Neural progenitor cell (in vitro differentiated cells): ENCODE measurements at regions not wholly inside any gene's neighbourhood (a gene's known extent, or its start where the extent isn't known, plus 50 kb on each side); places are given as distances from the start of the nearest gene placed in this dataset.

Experiments used
- DNase-seq: peaks from one replicate; pipeline ENCODE4 v3.0.0-alpha.2; 2016; ENCODE audit warnings: low spot score
- H2AFZ ChIP-seq: fragments of 200-600 bp; sonication (generic); replicated peaks from 2 replicates; pipeline ENCODE4 v1.6.1; 2016; ENCODE audit warnings: antibody characterized with exemption
- H3F3A ChIP-seq: fragments of 200-600 bp; sonication (generic); 2 replicates; pipeline ENCODE4 v1.6.1; 2016; ENCODE audit warnings: antibody characterized with exemption, low read depth
- H3K27ac ChIP-seq: fragments of 200-600 bp; sonication (generic); 2 replicates; pipeline ENCODE4 v1.5.1; 2016; ENCODE audit warnings: mild to moderate bottlenecking
- H3K27me3 ChIP-seq: fragments of 200-600 bp; sonication (generic); 2 replicates; pipeline ENCODE4 v1.6.1; 2016; ENCODE audit warnings: mild to moderate bottlenecking, moderate library complexity
- H3K36me3 ChIP-seq: fragments of 200-600 bp; sonication (generic); 2 replicates; pipeline ENCODE4 v1.5.1; 2016
- H3K4me1 ChIP-seq: fragments of 200-600 bp; sonication (generic); 2 replicates; pipeline ENCODE4 v1.6.1; 2016; ENCODE audit warnings: mixed run types
- H3K4me2 ChIP-seq: fragments of 200-600 bp; sonication (generic); 2 replicates; pipeline ENCODE4 v1.6.1; 2016
- H3K4me3 ChIP-seq: fragments of 200-600 bp; sonication (generic); 2 replicates; pipeline ENCODE4 v1.5.1; 2016
- H3K79me2 ChIP-seq: fragments of 200-600 bp; sonication (generic); 2 replicates; pipeline ENCODE4 v1.6.1; 2016; ENCODE audit warnings: low read depth
- H3K9ac ChIP-seq: fragments of 200-600 bp; sonication (generic); 2 replicates; pipeline ENCODE4 v1.6.1; 2016
- H3K9me3 ChIP-seq: fragments of 200-600 bp; sonication (generic); 2 replicates; pipeline ENCODE4 v1.5.1; 2016; ENCODE audit warnings: low read depth
- H4K20me1 ChIP-seq: fragments of 200-600 bp; sonication (generic); 2 replicates; pipeline ENCODE4 v1.6.1; 2016; ENCODE audit warnings: low read depth
- H3K27ac Mint-ChIP-seq: 3 replicates; pipeline ENCODE4 v1.8.0; 2021; ENCODE audit warnings: mixed read lengths
- H3K27me3 Mint-ChIP-seq: 2 replicates; pipeline ENCODE4 v1.8.0; 2022; ENCODE audit warnings: low read depth, mild to moderate bottlenecking, inconsistent platforms, moderate library complexity, mixed read lengths; ENCODE audit not compliant: insufficient read depth
- H3K36me3 Mint-ChIP-seq: 3 replicates; pipeline ENCODE4 v1.8.0; 2021; ENCODE audit warnings: mixed read lengths
- H3K4me1 Mint-ChIP-seq: 3 replicates; pipeline ENCODE4 v1.8.0; 2021; ENCODE audit warnings: mixed read lengths
- H3K4me3 Mint-ChIP-seq: 3 replicates; pipeline ENCODE4 v1.8.0; 2021; ENCODE audit warnings: mild to moderate bottlenecking, moderate library complexity, mixed read lengths
- H3K9me3 Mint-ChIP-seq: 3 replicates; pipeline ENCODE4 v1.8.0; 2020; ENCODE audit warnings: mixed read lengths
- CTCF ChIP-seq: fragments of 200-600 bp; sonication (generic); IDR thresholded peaks from 2 replicates; pipeline ENCODE4 v1.5.1; 2017; ENCODE audit warnings: antibody characterized with exemption, mild to moderate bottlenecking
- EZH2 ChIP-seq: fragments of 200-600 bp; sonication (generic); IDR thresholded peaks from 2 replicates; pipeline ENCODE4 v1.6.1; 2017; ENCODE audit warnings: antibody characterized with exemption, mild to moderate bottlenecking, moderate library complexity
- EZH2phosphoT487 ChIP-seq: fragments of 200-600 bp; sonication (generic); IDR thresholded peaks from 2 replicates; pipeline ENCODE4 v1.6.1; 2017; ENCODE audit warnings: antibody characterized with exemption

GRCh38 chr1:173426057-173426456 lies 51.1 kb upstream of the PRDX6 start:
- no peaks in the 10 kb centered on the region for H3K27me3 Mint-ChIP-seq
- H4K20me1 ChIP-seq, result no peaks in the 10 kb centered on the region
- H3K4me1 Mint-ChIP-seq, result peaks cover 19% of the 10 kb centered on the region
- no peak overlapping the region for H3K4me2 ChIP-seq
- no peak for DNase-seq
- no peaks in the 10 kb centered on the region for H3K9me3 Mint-ChIP-seq
- H3F3A ChIP-seq, result peaks cover 23% of the 10 kb centered on the region
- H3K79me2 ChIP-seq, result no peaks in the 10 kb centered on the region
- H3K9me3 ChIP-seq, result no peaks in the 10 kb centered on the region
- H3K36me3 Mint-ChIP-seq, result no peaks in the 10 kb centered on the region
- TF ChIP-seq CTCF, result no peak
- no peak for TF ChIP-seq EZH2
- no peak for TF ChIP-seq EZH2phosphoT487
- no peak overlapping the region for H3K27ac ChIP-seq
- peaks cover 25% of the 10 kb centered on the region for H3K4me1 ChIP-seq
- no peaks in the 10 kb centered on the region for H3K36me3 ChIP-seq
- no peak overlapping the region for H3K4me3 ChIP-seq
- H3K27ac Mint-ChIP-seq, result no peak overlapping the region
- H3K27me3 ChIP-seq, result no peaks in the 10 kb centered on the region
- H3K9ac ChIP-seq, result no peak overlapping the region
- no peak overlapping the region for H2AFZ ChIP-seq
- no peak overlapping the region for H3K4me3 Mint-ChIP-seq

DNA sequence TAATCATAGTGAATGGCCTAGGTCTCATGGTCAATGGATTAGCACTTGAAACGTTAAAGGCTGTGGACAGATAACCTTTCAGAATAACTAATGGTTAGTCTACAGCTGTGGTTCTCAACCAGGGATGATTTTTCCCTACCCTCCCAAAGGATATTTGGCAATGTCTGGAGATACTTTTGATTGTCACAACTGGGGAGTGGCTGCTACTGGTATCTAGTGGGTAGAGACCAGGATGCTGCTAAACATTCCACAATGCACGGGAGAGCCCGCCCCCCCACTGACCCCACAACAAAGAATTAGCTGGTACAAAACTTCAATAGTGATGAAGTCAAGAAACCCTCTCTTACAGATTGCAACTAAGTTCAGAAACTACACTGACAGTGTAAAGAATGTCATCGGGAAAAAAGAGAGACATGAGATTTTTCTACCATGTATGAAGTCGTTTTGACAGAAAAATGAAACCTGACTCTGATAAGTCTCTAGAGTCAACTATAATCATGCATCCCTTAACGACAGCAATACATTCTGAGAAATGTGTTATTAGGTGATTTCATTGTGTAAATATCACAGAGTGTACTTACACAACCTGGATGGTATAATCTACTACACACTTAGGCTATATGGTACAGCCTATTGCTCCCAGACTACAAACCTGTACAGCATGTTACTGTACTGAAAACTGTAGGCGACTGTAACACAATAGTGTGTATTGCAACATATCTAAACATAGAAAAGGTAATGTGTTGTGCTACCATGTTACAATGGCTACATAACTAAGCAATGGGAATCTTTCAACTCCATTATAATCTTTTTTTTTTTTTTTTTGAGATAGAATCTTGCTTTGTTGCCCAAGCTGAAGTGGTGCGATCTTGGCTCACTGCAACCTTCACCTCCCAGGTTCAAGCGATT lies 49.7 kb upstream of the PRDX6 start:
- H3K27ac Mint-ChIP-seq, result no peak overlapping the region
- H3K36me3 ChIP-seq, result no peaks in the 10 kb centered on the region
- H3K27me3 Mint-ChIP-seq, result no peaks in the 10 kb centered on the region
- DNase-seq, result no peak
- H3K79me2 ChIP-seq, result no peaks in the 10 kb centered on the region
- no peak overlapping the region for H3K4me2 ChIP-seq
- H3K36me3 Mint-ChIP-seq, result no peaks in the 10 kb centered on the region
- no peak overlapping the region for H3K27ac ChIP-seq
- H4K20me1 ChIP-seq, result no peaks in the 10 kb centered on the region
- peaks cover 23% of the 10 kb centered on the region for H3F3A ChIP-seq
- H3K4me3 Mint-ChIP-seq, result no peak overlapping the region
- H3K27me3 ChIP-seq, result no peaks in the 10 kb centered on the region
- H3K4me1 ChIP-seq, result peaks cover 30% of the 10 kb centered on the region
- no peaks in the 10 kb centered on the region for H3K9me3 Mint-ChIP-seq
- H3K4me1 Mint-ChIP-seq, result peaks cover 26% of the 10 kb centered on the region
- no peaks in the 10 kb centered on the region for H3K9me3 ChIP-seq
- no peak overlapping the region for H3K9ac ChIP-seq
- no peak for TF ChIP-seq EZH2phosphoT487
- TF ChIP-seq CTCF, result no peak
- no peak for TF ChIP-seq EZH2
- no peak overlapping the region for H2AFZ ChIP-seq
- no peak overlapping the region for H3K4me3 ChIP-seq
